HG03064 (cell line): ENCODE measurements at regions not wholly inside any gene's neighbourhood (a gene's known extent, or its start where the extent isn't known, plus 50 kb on each side); places are given as distances from the start of the nearest gene placed in this dataset.

Experiments
- ATAC-seq: cut with Tn5 transposase; IDR thresholded peaks from one replicate; pipeline ENCODE4 v1.9.1; 2021; ENCODE audit warnings: low read depth; ENCODE audit not compliant: unreplicated experiment

DNA sequence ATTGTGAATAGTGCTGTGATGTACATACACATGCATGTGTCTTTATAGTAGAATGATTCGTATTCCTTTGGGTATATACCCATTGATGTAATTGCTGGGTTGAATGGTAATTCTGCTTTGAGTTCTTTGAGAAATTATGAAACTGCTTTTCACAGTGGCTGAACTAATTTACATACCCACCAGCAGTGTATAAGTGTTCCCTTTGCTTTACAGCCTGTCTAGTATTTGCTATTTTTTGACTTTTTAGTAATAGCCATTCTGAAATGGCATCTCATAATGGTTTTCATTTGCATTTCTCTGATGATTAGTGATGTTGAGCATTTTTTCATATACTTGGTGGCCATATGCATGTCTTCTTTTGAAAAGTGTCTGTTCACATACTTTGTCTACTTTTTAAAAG lies 54.5 kb upstream of the FAM78B start:
- no peak for ATAC-seq

DNA sequence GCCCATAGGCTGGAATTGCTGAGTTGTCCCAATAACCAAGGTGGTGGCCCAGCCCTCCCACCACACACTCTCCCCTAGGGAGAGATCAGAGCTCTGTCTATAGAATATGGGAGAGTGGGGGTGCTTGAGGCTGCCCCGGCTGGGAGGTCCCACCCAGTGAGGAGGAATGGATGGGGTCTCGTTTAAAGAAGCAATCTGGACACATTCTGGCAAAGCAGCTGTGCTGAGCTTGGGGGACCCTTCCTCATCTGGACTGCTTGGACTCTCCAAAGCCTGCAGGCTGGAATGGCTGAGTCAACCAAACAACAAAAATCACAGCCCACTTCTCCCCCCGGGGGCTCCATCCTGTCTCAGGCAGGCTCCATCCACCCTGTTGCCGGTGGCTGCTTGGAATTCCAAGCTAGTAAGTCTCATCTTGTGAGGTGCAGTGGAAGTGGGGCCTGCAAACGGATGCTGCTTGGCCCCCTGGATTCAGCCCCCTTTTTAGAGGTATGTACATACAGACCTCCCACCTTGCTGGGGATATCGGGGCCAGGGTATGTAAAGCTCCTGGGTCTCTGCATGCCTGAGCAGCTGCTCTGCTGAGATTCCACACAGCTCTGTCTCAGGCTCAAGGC lies 67.1 kb upstream of the FAM78B start:
- no peak for ATAC-seq

DNA sequence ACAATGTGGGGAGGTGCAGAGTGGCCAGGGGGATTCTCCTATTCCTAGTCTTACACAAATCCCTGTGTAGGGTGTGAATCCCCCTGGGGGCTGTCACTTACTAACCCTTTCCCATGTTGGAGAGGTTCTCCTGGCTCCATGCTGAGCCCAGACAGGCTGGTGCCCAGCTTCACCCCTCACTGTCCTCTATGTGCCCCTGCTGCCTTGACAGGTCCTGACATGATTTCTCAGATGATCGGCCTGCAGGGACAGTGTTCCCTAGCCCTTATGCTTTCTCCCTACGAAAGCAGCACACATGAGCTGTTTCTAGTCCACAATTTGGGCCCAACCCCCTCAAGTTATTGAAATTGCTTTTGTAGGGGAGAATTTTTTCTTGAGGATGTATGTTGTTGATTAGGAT lies 68.9 kb upstream of the FAM78B start:
- ATAC-seq: no peak

DNA sequence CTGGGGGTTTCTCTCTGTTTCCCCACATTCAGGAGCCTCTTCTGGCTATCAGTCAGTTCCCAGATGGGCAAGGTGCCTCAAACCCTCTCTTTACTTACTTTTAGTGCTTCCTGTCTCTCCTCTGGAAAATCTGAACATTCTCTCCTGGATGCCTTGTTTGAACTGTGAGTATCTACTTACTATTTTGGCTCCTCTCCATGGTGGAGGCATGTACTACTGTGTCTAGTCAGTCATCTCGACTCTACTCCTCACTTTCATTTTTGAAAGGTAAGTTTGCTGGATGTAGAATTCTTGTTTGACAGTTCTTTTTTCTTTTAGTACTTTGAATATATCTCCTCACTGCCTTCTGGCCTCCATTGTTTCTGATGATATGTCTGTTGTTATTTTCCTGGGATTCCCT lies 70.9 kb upstream of the FAM78B start:
- ATAC-seq: no peak

DNA sequence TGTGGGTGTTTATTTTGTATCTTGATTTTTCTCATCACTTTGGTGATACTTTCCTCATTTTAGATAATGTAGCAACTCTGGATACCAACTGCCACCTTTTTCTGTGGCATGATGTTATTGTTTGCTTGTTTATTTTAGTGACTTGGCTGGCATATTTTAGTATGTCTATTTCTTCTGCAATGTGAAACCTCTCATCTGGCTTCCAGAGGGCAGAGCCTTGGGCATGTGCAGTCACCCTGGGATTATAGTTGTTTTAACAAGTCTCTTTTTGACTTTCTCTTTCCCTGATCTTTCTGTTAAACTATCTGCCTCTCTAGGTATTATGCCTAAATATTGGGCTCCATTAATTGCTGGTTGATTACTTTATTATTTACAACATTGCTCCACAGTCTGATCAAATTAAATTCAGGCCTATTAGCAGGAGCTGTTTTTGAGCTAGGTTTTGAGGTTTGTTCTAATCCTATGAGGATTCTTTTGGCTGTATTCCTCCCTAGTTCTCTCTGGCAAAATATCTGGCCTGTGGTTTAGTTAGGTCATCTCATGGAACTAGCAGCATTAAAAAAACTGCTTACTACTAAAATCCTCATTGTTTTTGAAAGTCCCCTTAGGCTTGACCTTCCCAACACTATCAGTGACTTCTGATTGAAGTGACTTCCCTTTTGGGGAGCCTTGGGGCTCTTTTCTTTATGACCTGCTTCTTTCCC lies 86.4 kb upstream of the FAM78B start:
- ATAC-seq: no peak

DNA sequence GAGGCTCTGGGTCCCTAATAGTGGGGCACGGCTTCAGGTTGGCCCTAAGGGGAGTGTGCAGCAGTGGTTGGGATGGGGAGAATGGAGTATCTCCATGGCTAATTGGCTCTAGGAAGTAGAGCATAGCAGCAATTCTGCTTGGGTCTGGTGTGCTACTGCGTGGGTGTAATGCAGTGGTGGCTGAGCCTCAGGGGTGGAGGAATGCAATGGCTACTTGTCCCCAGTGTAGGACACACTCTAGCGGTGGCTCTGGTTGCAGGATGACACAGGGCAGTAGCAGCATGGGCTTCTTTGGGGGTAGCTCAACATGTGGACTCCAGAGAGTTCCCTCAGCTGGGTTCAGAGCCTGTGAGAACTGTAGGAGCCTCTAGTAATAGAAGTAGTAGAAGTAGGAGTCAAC lies 91.2 kb upstream of the FAM78B start:
- no peak for ATAC-seq

DNA sequence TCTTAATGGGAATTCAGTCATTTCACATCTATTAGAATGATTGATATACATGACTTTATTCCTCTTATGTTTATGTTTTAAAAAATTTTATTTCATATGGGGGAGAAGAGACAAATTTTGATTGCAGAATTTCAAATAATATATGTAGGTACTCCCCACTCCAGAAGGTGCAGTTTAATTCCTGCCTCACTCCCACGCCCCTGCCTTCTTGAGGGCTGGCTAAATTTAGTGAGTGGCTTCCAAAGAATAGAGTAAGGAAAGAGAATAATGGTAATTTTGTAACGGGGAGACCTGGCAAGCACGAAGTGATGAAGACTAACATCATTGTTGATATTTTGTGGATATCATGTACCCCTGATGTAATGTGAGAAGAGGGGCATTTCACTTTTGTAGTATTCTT lies 94.7 kb upstream of the FAM78B start:
- no peak for ATAC-seq

DNA sequence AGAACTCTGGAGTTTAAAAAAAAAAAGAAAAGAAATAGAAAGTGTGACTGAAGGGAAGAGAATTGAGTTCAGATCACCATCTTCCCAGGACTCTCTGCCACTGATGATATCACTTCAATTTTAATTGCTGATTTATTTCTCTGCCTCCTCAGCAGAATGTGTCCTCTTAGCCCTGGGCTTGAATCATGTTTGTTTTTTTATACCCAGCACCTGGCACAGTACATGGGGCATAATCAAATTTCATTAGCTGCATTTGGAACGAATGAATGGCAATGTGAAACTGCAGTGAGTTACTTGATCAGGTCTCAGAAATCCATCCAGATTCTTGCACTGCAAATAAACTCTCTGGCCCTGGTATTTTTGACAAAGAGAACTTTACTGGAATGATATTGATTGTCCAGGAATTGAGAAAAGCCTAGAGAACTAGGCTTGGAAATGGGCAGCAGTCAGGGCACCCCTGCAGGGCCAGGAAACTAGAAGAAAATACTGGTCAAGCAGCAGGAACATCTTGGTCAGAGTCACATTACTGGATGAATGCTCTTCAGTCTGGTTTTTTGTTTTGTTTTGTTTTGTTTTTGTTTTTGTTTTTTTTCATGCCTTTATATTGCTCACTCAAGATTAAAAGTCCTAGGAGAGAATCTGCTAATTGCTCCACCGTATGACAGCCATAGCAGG lies 103.8 kb upstream of the FAM78B start:
- ATAC-seq: no peak

DNA sequence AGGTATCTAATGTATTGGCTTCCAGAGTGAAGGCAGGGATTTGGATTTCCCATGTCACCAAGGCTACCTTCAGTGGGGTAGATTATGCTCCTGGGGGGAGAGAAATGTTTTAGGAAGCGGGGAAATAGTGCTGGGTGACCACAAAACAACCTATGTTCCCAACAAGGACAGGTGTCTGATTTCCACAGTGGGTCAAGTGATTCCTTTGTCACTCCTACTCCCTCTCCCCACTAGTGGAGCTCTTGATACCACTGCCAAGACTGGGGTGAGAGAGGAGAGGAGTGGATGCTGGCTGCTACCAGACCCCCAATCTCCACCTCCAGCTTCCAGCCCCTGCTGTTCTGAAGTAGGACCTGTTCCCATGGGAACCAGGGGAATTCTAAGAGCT lies 104.3 kb upstream of the FAM78B start:
- ATAC-seq: no peak

DNA sequence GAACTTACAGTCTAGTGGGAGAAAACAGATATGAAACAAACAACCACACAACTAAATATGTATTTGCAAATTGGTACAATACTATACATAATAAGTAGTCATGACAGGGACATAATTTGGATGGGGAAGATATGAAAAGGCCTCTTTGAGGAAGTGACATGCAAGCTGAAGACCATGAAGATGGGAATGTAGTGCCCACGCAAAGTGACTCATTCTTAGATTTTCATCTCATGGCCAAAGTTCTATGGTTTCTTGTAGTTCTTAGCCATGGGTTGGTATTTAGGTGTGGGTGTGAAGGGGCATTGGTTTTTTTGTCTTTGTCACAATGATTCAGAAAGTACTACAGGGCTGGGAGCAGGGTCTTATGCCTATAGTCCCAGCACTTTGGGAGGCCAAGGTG lies 105.4 kb upstream of the FAM78B start:
- no peak for ATAC-seq

DNA sequence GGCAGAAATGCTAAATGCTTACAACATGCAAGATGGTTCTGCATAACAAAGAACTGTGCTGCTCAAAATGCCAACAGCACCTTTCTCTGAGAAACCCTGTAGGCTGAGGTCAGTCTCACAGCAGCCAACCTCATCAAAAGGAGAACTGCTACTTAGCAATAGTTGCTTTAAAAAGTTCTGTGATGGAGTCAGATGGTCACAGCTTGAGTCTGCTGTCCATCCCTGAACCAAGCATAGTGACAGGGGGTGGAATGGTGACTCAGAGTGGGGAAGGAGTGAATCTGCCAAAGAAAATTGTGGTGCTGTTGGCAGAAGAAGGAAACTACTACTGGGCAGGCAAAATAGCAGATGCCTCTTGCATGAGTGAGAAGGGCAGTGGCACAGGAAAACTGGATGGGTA lies 106.0 kb upstream of the FAM78B start:
- no peak for ATAC-seq

DNA sequence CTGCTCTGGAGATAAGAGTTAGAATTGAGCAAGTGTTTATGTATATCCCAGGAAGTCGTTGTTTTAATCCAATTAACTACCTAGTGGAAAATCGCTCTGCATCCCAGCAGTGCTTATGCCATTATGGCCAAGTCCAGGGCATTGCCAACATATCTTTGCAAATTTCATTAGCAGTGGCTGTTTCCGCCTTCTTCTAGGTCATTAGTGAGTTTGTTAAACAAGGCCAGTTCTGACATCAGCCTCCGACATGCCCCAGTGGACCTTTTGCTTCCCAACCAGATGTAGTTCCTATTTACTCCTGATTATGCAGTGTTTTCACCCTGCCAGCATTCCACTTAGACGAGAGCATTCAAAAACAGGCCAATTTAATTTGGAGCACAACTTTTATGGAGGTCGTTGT lies 106.8 kb upstream of the FAM78B start:
- no peak for ATAC-seq

DNA sequence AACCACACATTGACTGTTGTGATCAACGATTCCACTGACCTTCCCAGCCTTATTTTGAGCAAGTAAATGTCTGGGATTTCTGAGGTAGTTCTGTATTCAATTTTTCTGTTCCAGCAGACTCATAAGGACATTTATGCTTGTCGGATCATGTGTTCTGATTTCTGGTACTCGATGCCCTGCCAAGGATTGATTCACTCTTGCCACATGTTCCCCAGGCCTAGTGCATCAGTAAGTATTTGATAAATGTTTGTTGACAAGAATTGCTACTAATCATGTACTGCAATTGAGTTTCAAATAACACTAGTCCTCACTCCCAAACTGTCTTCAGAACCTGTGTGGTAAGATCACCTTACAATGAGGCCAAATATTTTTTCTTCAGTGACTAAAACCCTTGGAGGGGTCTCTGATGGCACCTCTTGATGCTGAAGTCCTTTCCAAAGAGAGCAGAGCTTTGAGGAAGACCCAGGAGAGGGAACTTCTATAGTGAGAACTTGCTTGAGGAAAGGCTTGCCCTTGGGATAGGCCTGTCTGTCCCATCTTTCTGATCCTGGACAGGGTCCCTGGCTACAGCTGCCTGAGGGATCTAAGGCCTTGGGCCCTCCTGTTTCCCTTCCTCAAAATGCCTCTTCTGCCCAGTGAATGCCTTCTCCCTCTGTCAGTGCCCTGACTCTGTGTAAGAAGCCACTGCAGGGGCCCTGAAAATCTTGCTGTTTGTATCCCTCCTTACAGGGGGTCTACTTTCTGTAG lies 115.8 kb upstream of the FAM78B start:
- ATAC-seq: no peak

DNA sequence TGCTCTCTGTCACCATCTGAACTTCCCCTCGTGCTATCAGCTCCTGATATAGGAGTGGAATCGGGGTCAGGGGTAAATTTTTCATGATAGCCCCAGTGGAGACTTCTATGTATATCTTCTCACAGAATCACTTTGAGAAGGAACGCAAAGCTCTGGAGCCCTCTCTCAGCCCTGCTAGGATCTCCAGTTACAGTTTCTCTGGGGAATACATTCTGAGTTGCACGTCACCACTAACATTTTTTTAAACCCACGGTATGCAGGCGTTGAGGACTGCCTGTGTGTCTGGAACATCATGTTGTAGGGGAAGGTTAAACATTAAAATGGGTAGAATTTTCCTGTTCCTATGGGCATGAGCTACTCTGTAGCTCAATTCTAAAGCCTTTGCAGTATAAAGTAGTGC lies 116.4 kb upstream of the FAM78B start:
- ATAC-seq: no peak

DNA sequence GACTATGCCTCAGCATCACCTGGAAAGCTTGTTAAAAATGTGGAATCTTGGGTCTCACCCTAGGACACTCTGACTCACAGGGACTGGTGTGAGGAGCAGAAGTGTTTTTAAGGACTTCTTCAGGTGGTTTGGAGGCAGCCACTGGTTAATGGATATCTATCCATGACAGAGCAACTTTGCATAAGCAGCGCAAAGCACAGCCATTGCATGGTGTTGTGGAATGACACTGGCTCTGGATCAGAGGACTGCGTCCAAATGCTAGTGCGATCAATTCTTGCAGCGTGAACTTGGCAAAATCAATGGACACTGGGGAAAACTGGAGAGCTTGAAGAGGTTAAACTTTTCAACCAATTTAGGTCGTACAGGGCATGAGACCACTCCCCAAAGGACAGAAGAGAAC lies 116.8 kb upstream of the FAM78B start:
- no peak for ATAC-seq

DNA sequence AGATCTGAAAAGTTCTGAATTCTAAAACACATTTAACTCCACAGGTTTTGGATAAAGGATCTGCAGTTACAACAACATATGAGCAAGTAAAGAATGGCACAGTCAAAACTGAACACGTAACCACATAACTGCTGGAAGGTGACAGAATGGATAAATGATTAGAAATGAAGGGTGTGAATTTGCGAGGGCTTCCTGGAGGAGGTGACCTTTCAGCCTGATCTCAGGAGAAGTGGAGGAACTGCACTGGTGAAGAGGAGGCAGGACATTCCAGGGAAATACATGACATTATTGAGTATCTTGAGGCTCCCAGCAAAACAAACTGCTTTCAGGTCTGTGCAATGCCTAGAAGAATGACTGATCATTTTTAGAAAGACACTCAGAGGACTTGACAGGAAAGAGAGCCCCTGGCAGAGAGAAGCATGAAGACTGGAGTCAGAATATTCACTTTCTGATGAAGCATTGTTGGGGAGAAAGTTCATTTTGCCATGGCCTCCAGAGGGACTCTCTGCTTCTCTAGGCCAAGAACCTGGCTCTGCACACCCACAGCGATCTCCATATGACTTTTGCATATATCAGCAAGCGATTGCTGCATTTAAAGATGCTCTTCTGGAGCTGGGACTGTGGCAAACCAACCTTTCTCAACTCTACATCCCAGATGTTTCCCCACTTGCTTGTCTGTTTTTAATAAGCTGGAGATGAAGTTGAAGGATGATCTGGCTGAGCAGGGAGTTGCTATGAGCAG lies 122.7 kb upstream of the FAM78B start:
- no peak for ATAC-seq

DNA sequence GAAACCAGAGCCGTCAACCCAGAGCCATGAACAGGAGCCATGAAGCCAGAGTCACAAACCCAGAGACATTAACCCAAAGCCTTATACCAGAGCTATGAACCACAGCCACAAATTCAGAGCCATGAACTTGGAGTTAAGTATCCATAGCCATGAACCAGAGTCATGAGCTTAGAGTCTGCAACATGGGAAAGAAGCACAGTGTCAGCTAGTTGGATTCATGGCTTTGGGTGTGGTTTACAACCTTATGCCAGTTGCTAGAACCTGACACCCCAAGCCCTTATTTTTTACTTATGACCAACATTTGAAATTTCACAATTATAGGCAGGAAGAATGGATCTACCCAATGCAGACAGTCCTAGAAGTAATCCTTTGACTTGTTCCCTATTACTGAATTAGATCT lies 128.9 kb upstream of the FAM78B start:
- no peak for ATAC-seq

DNA sequence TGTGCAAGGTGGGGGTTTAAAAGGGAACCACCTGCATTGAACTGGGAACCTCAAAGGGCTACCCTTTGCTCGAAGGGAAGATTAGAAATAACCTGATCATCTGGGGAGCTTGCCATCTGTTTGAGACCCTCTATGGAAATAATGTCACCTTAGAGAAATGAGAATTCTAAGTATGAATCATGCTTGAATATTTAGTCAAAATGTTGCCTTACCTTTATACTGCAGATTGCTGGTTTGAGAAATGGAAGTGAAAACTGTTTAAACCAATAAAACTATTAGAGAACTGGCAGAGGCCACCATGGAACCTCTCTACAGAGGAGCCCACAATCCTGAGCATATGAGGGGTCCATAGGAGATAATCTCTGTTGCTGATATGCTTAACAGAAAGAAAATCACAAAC lies 131.2 kb upstream of the FAM78B start:
- no peak for ATAC-seq

DNA sequence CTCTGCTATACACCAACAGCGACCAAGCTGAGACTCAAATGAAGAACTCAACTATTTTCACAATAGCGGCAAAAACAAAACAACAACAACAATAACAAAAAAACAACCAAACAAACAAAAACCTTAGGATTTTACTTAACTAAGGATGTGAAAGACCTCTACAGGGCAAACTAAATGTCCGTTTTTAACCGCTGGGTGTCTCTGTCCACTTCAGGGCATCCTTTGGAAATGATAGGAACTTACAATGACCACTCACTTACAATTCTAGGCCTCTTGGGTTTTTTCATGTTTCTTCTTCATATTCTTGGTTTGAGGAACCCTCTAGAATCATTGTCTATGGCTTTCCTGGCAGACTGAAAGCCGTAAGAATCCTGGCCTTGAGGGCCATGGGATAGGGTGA lies 134.0 kb upstream of the FAM78B start:
- ATAC-seq: no peak

DNA sequence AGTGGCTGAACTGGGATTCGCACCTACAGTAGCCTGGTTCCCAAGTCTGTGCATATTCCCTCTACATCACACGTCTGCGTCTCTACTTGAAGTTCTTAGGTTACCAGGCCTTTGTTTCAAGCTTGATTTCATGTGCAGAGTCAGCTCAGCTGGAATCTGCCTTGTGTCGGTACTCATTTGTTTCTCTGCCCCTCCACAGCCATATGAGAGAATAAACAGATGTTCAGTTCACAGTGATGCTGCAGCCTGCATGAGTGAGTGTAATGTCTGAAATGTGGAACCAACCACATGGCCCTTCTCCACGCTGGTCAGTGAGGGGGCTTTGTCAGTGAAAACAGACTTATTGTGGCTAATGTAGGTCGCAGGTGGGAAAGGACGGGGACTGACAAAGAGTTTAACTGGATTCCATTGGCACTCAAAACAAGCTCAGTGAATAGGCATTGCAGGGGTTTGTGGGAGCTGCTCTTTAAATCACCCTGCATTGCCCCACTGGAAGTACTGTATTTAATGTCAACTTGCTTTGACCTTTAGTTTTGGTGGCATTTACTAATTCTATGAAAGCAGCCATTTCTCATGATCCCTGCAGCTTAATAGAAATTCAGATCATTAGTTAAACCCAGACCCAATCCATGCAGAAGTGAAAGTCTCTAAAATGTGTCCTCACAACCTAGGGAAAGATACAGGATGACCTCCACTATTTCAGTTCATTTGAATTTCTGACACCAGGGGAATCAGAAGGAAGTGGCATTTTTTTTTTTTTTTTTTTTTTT lies 136.4 kb upstream of the FAM78B start:
- no peak for ATAC-seq
